CD14-positive monocyte (primary cell): ENCODE measurements at regions not wholly inside any gene's neighbourhood (a gene's known extent, or its start where the extent isn't known, plus 50 kb on each side); places are given as distances from the start of the nearest gene placed in this dataset.

Experiments used
- DNase-seq, 3 donors: peaks; one replicate each; pipeline ENCODE4 v3.0.0-alpha.2; 2011 to 2022
- H2AFZ ChIP-seq: 2 replicates; pipeline ENCODE4 v1.6.0; 2012; ENCODE audit warnings: mild to moderate bottlenecking, low read depth, low read length, inconsistent platforms; ENCODE audit not compliant: insufficient read depth, poor library complexity, severe bottlenecking
- H3K27ac ChIP-seq, 2 donors: 1 replicate in 1 of 2; 2 replicates in 1 of 2; pipeline ENCODE4 v1.5.1; 2012 to 2013; ENCODE audit warnings: low read length in 2 of 2, control low read depth in 1 of 2, inconsistent platforms in 1 of 2, low read depth in 1 of 2, mild to moderate bottlenecking in 1 of 2
- H3K27me3 ChIP-seq, 2 donors: one replicate each; pipeline versions ENCODE4 v1.6.0 to v1.6.1; 2011 to 2013; ENCODE audit warnings: low read length in 2 of 2; ENCODE audit not compliant: control insufficient read depth in 2 of 2, insufficient read depth in 2 of 2
- H3K36me3 ChIP-seq, 2 donors: replicated peaks in 1 of 2; 1 replicate in 1 of 2; 2 replicates in 1 of 2; pipeline versions ENCODE4 v1.5.1 to v1.6.1; 2012 to 2013; ENCODE audit warnings: low read length in 2 of 2, control low read depth in 1 of 2, inconsistent platforms in 1 of 2, mild to moderate bottlenecking in 1 of 2; ENCODE audit not compliant: insufficient read depth in 2 of 2, control insufficient read depth in 1 of 2
- H3K4me1 ChIP-seq, 2 donors: 1 replicate in 1 of 2; 2 replicates in 1 of 2; pipeline versions ENCODE4 v1.5.1 to v1.6.1; 2012 to 2013; ENCODE audit warnings: low read length in 2 of 2, control low read depth in 1 of 2, inconsistent platforms in 1 of 2, mild to moderate bottlenecking in 1 of 2, moderate library complexity in 1 of 2; ENCODE audit not compliant: insufficient read depth in 2 of 2, control insufficient read depth in 1 of 2
- H3K4me2 ChIP-seq: replicated peaks from 2 replicates; pipeline ENCODE3; 2012; ENCODE audit warnings: low read length, moderate library complexity, mild to moderate bottlenecking; ENCODE audit not compliant: poor library complexity, severe bottlenecking; ENCODE audit errors: extremely low read depth
- H3K4me3 ChIP-seq, 3 experiments: fragments of 200-600 bp in 1 of 3; sonication (generic) in 1 of 3; replicated peaks in 1 of 3; 1 replicate in 2 of 3; 2 replicates in 1 of 3; pipeline ENCODE4 v1.5.1; 2011 to 2013; ENCODE audit warnings: low read length in 3 of 3, mild to moderate bottlenecking in 3 of 3, control low read depth in 2 of 3, low read depth in 2 of 3, inconsistent platforms in 1 of 3, moderate library complexity in 1 of 3
- H3K79me2 ChIP-seq: 2 replicates; pipeline ENCODE4 v1.6.0; 2012; ENCODE audit warnings: mild to moderate bottlenecking, control low read depth, inconsistent platforms, low read length, moderate library complexity; ENCODE audit not compliant: insufficient read depth
- H3K9ac ChIP-seq: 2 replicates; pipeline ENCODE4 v1.6.0; 2017; ENCODE audit warnings: low read length, mild to moderate bottlenecking; ENCODE audit not compliant: insufficient read depth, poor library complexity, severe bottlenecking
- H3K9me3 ChIP-seq, 2 donors: replicated peaks in 1 of 2; 1 replicate in 1 of 2; 2 replicates in 1 of 2; pipeline versions ENCODE4 v1.5.1 to v1.6.1; 2012 to 2013; ENCODE audit warnings: low read length in 2 of 2, control low read depth in 1 of 2; ENCODE audit not compliant: control insufficient read depth in 1 of 2, insufficient read depth in 1 of 2
- H4K20me1 ChIP-seq: 2 replicates; pipeline ENCODE4 v1.6.0; 2012; ENCODE audit warnings: mild to moderate bottlenecking, low read length, control low read depth, moderate library complexity; ENCODE audit not compliant: insufficient read depth
- H3K27ac Mint-ChIP-seq, 7 donors: one replicate each; pipeline ENCODE4 v1.8.0; 2020; ENCODE audit warnings: mild to moderate bottlenecking in 7 of 7, mixed read lengths in 7 of 7, moderate library complexity in 6 of 7, inconsistent platforms in 2 of 7
- H3K27me3 Mint-ChIP-seq, 3 donors: one replicate each; pipeline ENCODE4 v1.8.0; 2021 to 2022; ENCODE audit warnings: low read depth in 3 of 3, mild to moderate bottlenecking in 3 of 3, mixed read lengths in 3 of 3, moderate library complexity in 3 of 3, inconsistent platforms in 1 of 3
- H3K36me3 Mint-ChIP-seq, 2 donors: one replicate each; pipeline ENCODE4 v1.8.0; 2020; ENCODE audit warnings: mixed read lengths in 2 of 2, inconsistent platforms in 1 of 2, mild to moderate bottlenecking in 1 of 2
- H3K4me1 Mint-ChIP-seq: one replicate; pipeline ENCODE4 v1.8.0; 2020; ENCODE audit warnings: mild to moderate bottlenecking, mixed read lengths
- H3K4me3 Mint-ChIP-seq, 2 donors: one replicate each; pipeline ENCODE4 v1.8.0; 2020; ENCODE audit warnings: mild to moderate bottlenecking in 2 of 2, mixed read lengths in 2 of 2, moderate library complexity in 1 of 2
- H3K9me3 Mint-ChIP-seq, 7 donors: one replicate each; pipeline ENCODE4 v1.8.0; 2020 to 2022; ENCODE audit warnings: mixed read lengths in 7 of 7, mild to moderate bottlenecking in 6 of 7, moderate library complexity in 6 of 7, inconsistent platforms in 2 of 7
- CTCF ChIP-seq: fragments of 200-600 bp; IDR thresholded peaks from one replicate; pipeline ENCODE4 v1.8.0; 2022; ENCODE audit warnings: antibody characterized with exemption, mild to moderate bottlenecking
- WGBS: methylation state at CpG from one replicate; pipeline ENCODE4 v1.1.5; 2013; ENCODE audit warnings: missing lambda C conversion rate; ENCODE audit not compliant: insufficient coverage; 5-methylcytosine and 5-hydroxymethylcytosine counted together
- intact Hi-C, 2 donors: fragments of 100-400 bp; cut with micrococcal nuclease; formaldehyde crosslinking; loops; one replicate each; pipeline versions ENCODE4 v1.15.0 to v1.15.1; 2023

DNA sequence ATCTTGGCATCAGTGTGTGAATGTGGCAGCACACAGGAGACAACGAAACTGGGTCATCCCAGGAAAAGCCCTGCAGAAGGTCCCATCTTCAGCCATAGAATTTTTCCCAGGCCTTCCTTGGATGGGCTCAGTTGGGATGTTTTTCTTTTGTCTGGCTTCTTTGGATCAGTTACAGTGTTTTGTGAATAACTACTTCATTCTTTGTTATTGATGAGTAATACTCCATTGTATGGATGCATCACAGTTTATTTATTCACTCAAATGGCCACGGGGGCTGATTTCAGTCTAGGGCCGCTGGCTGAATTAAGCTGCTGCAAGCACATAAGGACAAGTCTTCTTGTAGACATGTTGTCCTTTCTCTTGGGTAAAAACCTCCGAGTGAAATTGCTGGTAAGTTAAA is 81.3 kb upstream of the CD93 start:
- no peak overlapping the region for H3K4me3 ChIP-seq
- H3K27me3 ChIP-seq: no peaks in the 10 kb centered on the region
- no peak overlapping the region for H2AFZ ChIP-seq
- H3K4me2 ChIP-seq: no peak overlapping the region
- H3K9ac ChIP-seq: no peak overlapping the region
- no peak overlapping the region for H3K27ac Mint-ChIP-seq
- TF ChIP-seq CTCF: no peak
- 100% methylated on average over 1 of the region's 4 CpGs for WGBS
- no peaks in the 10 kb centered on the region for H3K36me3 ChIP-seq
- peaks cover 0 to 7% (median 2%) of the 10 kb centered on the region in 7 donors for H3K9me3 Mint-ChIP-seq
- H4K20me1 ChIP-seq: no peaks in the 10 kb centered on the region
- H3K4me1 ChIP-seq: peaks cover 8 to 16% of the 10 kb centered on the region in 2 donors
- H3K4me1 Mint-ChIP-seq: peaks cover 24% of the 10 kb centered on the region
- H3K4me3 Mint-ChIP-seq: no peak overlapping the region
- H3K27me3 Mint-ChIP-seq: peaks cover 0 to 6% (median 0%) of the 10 kb centered on the region in 3 donors
- H3K9me3 ChIP-seq: peaks cover 0 to 2% of the 10 kb centered on the region in 2 donors
- H3K27ac ChIP-seq: no peak overlapping the region
- peaks cover 0 to 3% of the 10 kb centered on the region in 2 donors for H3K36me3 Mint-ChIP-seq
- intact Hi-C loops: no loop called here
- no peaks in the 10 kb centered on the region for H3K79me2 ChIP-seq
- DNase-seq: no peak

DNA sequence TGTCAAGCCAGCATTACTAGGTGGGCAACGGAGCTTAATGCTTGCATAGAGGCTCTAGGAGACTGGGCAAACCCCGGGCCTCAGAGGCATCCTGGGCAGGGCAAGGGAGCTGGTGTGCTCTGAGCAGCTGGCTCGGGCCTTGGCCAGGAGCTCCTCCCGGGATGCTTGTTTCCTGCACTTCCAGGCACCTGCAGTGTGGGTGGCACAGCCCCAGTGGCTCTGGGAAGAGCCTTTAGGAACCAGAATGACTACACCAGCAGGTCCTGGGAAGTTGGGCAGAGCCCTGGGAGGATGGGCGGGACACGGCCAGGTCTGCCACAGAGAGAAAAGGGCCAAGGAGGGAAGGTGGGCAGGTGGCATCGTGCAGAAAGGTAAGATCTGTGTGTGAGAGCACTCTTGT is 80.4 kb upstream of the CD93 start:
- Mint-ChIP-seq H3K36me3 (no peaks in the 10 kb centered on the region), H3K4me1 (peaks cover 28% of the 10 kb centered on the region), H3K27ac (no peak overlapping the region), H3K4me3 (no peak overlapping the region), H3K27me3 (peaks cover 0 to 7% (median 0%) of the 10 kb centered on the region in 3 donors), H3K9me3 (peaks cover 0 to 9% (median 2%) of the 10 kb centered on the region in 7 donors)
- H3K4me2 ChIP-seq: no peak overlapping the region
- no peak for DNase-seq
- no peaks in the 10 kb centered on the region for H3K27me3 ChIP-seq
- H3K79me2 ChIP-seq: no peaks in the 10 kb centered on the region
- WGBS: 95% methylated on average over 6 of the region's 7 CpGs
- intact Hi-C loops: no loop called here
- H3K27ac ChIP-seq: no peak overlapping the region
- no peak overlapping the region for H3K9ac ChIP-seq
- H3K4me3 ChIP-seq: no peak overlapping the region
- H3K9me3 ChIP-seq: peaks cover 0 to 3% of the 10 kb centered on the region in 2 donors
- no peaks in the 10 kb centered on the region for H4K20me1 ChIP-seq
- peaks cover 17 to 19% of the 10 kb centered on the region in 2 donors for H3K4me1 ChIP-seq
- no peaks in the 10 kb centered on the region for H3K36me3 ChIP-seq
- no peak overlapping the region for H2AFZ ChIP-seq
- no peak for TF ChIP-seq CTCF
